ENCODE measurements at regions not wholly inside any gene's neighbourhood (a gene's known extent, or its start where the extent isn't known, plus 50 kb on each side); places are given as distances from the start of the nearest gene placed in this dataset.
A peak's percentile ranks its signal among the peaks of the same experiment; 100 is the strongest.
"Not testable (repeated sequence)": the region's sequence is repeated elsewhere in the genome, so short reads cannot be mapped to it uniquely, and the experiment has no call there.

- DNase-seq (ENCODE audit: low spot score) = no peak
Measured at GRCh38 chr2:189309331-189309730, 129.8 kb upstream of the COL5A2 start.

- no peak for DNase-seq (ENCODE audit: low spot score)
Measured at GRCh38 chr2:189312211-189312610, 129.1 kb upstream of the WDR75 start.

- DNase-seq (ENCODE audit: low spot score) = no peak
Measured at GRCh38 chr2:189312643-189313042, 128.6 kb upstream of the WDR75 start.

GRCh38 chr2:189318761-189319160, 122.5 kb upstream of the WDR75 start:
- no peak for DNase-seq (ENCODE audit: low spot score)

- not testable (repeated sequence) for DNase-seq (ENCODE audit: low spot score)
Measured at GRCh38 chr2:189319424-189319823, 121.8 kb upstream of the WDR75 start.

GRCh38 chr2:189327879-189328847, 113.1 kb upstream of the WDR75 start:
- DNase-seq (ENCODE audit: low spot score) = no peak

GRCh38 chr2:189328848-189329245, 112.4 kb upstream of the WDR75 start:
- DNase-seq (ENCODE audit: low spot score) = no peak

- no peak for DNase-seq (ENCODE audit: low spot score)
Measured at GRCh38 chr2:189336276-189336975, 104.8 kb upstream of the WDR75 start.

GRCh38 chr2:189337656-189338055, 103.6 kb upstream of the WDR75 start:
- DNase-seq (ENCODE audit: low spot score) = no peak

GRCh38 chr2:189338115-189338514, 103.2 kb upstream of the WDR75 start:
- no peak for DNase-seq (ENCODE audit: low spot score)

- no peak for DNase-seq (ENCODE audit: low spot score)
Measured at GRCh38 chr2:189341077-189341476, 100.2 kb upstream of the WDR75 start.

- DNase-seq (ENCODE audit: low spot score) = no peak
Measured at GRCh38 chr2:189344043-189344442, 97.2 kb upstream of the WDR75 start.

GRCh38 chr2:189347540-189347939, 93.7 kb upstream of the WDR75 start:
- DNase-seq (ENCODE audit: low spot score) = peak; percentile 85

- DNase-seq (ENCODE audit: low spot score) = no peak
Measured at GRCh38 chr2:189348369-189348768, 92.9 kb upstream of the WDR75 start.

GRCh38 chr2:189350540-189351209, 90.6 kb upstream of the WDR75 start:
- DNase-seq (ENCODE audit: low spot score) = peak; percentile 65

GRCh38 chr2:189351933-189352332, 89.3 kb upstream of the WDR75 start:
- not testable (repeated sequence) for DNase-seq (ENCODE audit: low spot score)

GRCh38 chr2:189357375-189357774, 83.9 kb upstream of the WDR75 start:
- DNase-seq (ENCODE audit: low spot score) = not testable (repeated sequence)

GRCh38 chr2:189360861-189361260, 80.4 kb upstream of the WDR75 start:
- DNase-seq (ENCODE audit: low spot score) = no peak

- DNase-seq (ENCODE audit: low spot score) = peak; percentile 47
Measured at GRCh38 chr2:189362283-189362682, 79.0 kb upstream of the WDR75 start.

GRCh38 chr2:189363559-189363958, 77.7 kb upstream of the WDR75 start:
- DNase-seq (ENCODE audit: low spot score) = peak; percentile 89

GRCh38 chr2:189364607-189365006, 76.7 kb upstream of the WDR75 start:
- peak; percentile 42 for DNase-seq (ENCODE audit: low spot score)

GRCh38 chr2:189366349-189366748, 74.9 kb upstream of the WDR75 start:
- DNase-seq (ENCODE audit: low spot score) = no peak

GRCh38 chr2:189367343-189367742, 73.9 kb upstream of the WDR75 start:
- DNase-seq (ENCODE audit: low spot score) = no peak

Measured in kidney tubule cell (primary cell).